Activated T-helper 2 cell treated with anti-CD3 and anti-CD28 coated beads, Interferon-gamma antibody, Interleukin-2, Interleukin-4, amounts not matched to agents 10 μg/mL and 5 μg/mL and 100 μg/mL, durations not matched to agents 14 hours and 24 hours and 36 hours (primary cell): ENCODE measurements at regions not wholly inside any gene's neighbourhood (a gene's known extent, or its start where the extent isn't known, plus 50 kb on each side); places are given as distances from the start of the nearest gene placed in this dataset.

Experiments used
- DNase-seq: peaks from one replicate; pipeline ENCODE4 v3.0.0; 2021; ENCODE audit warnings: low spot score
- H3K27ac Mint-ChIP-seq: one replicate; pipeline ENCODE4 v1.8.0; 2021; ENCODE audit warnings: mixed read lengths
- H3K27me3 Mint-ChIP-seq: one replicate; pipeline ENCODE4 v1.8.0; 2021; ENCODE audit warnings: low read depth, mixed read lengths
- H3K36me3 Mint-ChIP-seq: one replicate; pipeline ENCODE4 v1.8.0; 2021; ENCODE audit warnings: low read depth, mixed read lengths
- H3K4me1 Mint-ChIP-seq: one replicate; pipeline ENCODE4 v1.8.0; 2021; ENCODE audit warnings: low read depth, mixed read lengths
- H3K4me3 Mint-ChIP-seq: one replicate; pipeline ENCODE4 v1.8.0; 2021; ENCODE audit warnings: low read depth, mild to moderate bottlenecking, moderate library complexity, mixed read lengths
- H3K9me3 Mint-ChIP-seq: one replicate; pipeline ENCODE4 v1.8.0; 2021; ENCODE audit warnings: mixed read lengths
- intact Hi-C: fragments of 100-400 bp; cut with micrococcal nuclease; formaldehyde crosslinking; loops from one replicate; pipeline ENCODE4 v1.15.1; 2023

DNA sequence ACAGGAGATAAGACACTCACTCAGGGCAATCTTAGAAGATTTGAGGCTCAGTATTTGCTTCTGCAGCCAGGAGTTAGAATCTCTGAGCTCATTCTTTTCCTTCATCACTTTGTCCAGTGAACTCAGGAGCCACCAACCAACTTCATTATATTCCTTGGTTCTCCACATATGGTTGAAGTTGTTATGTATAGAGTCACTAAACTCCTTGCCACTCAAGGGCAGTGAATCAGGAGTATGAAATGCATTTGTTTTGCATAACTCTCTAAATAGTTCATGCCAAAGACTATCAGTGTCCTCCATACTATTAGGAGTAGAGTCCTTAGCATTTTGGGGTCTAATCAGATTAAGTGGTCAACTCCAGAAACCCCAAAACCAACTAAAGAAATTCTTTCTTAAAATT, 150.6 kb downstream of the CCDC59 start:
- H3K36me3 Mint-ChIP-seq: no peaks in the 10 kb centered on the region
- intact Hi-C loops: no loop called here
- H3K4me1 Mint-ChIP-seq: no peaks in the 10 kb centered on the region
- no peak overlapping the region for H3K27ac Mint-ChIP-seq
- no peaks in the 10 kb centered on the region for H3K27me3 Mint-ChIP-seq
- H3K4me3 Mint-ChIP-seq: no peak overlapping the region
- DNase-seq: no peak
- H3K9me3 Mint-ChIP-seq: peaks cover 4% of the 10 kb centered on the region

- Mint-ChIP-seq H3K4me3 (no peak overlapping the region), H3K4me1 (no peaks in the 10 kb centered on the region)
- DNase-seq: no peak
These were observed 155.1 kb downstream of the CCDC59 start for GRCh38 chr12:82203086-82203485.

GRCh38 chr12:82187595-82187994, 170.6 kb downstream of the CCDC59 start:
- H3K4me3 Mint-ChIP-seq: no peak overlapping the region
- H3K27me3 Mint-ChIP-seq: no peaks in the 10 kb centered on the region
- no peak overlapping the region for H3K27ac Mint-ChIP-seq
- H3K9me3 Mint-ChIP-seq: no peaks in the 10 kb centered on the region
- no peak for DNase-seq
- H3K4me1 Mint-ChIP-seq: no peaks in the 10 kb centered on the region
- intact Hi-C loops: no loop called here
- no peaks in the 10 kb centered on the region for H3K36me3 Mint-ChIP-seq

More at GRCh38 chr12:82203086-82203485, 155.1 kb downstream of the CCDC59 start:
- intact Hi-C loops: no loop called here
- Mint-ChIP-seq H3K27ac (no peak overlapping the region), H3K27me3 (no peaks in the 10 kb centered on the region), H3K9me3 (no peaks in the 10 kb centered on the region), H3K36me3 (no peaks in the 10 kb centered on the region)

- Mint-ChIP-seq H3K4me3 (no peak overlapping the region), H3K27ac (no peak overlapping the region), H3K4me1 (no peaks in the 10 kb centered on the region), H3K9me3 (no peaks in the 10 kb centered on the region), H3K36me3 (no peaks in the 10 kb centered on the region), H3K27me3 (no peaks in the 10 kb centered on the region)
- intact Hi-C loops: no loop called here
- no peak for DNase-seq
These were observed 171.2 kb downstream of the CCDC59 start for GRCh38 chr12:82187011-82187410.

- no peaks in the 10 kb centered on the region for H3K9me3 Mint-ChIP-seq
- no peak for DNase-seq
- no peak overlapping the region for H3K4me3 Mint-ChIP-seq
- no peak overlapping the region for H3K27ac Mint-ChIP-seq
- intact Hi-C loops: no loop called here
- H3K36me3 Mint-ChIP-seq: no peaks in the 10 kb centered on the region
- H3K4me1 Mint-ChIP-seq: no peaks in the 10 kb centered on the region
- H3K27me3 Mint-ChIP-seq: no peaks in the 10 kb centered on the region
These were observed 171.9 kb downstream of the CCDC59 start for GRCh38 chr12:82186282-82186681.

DNA sequence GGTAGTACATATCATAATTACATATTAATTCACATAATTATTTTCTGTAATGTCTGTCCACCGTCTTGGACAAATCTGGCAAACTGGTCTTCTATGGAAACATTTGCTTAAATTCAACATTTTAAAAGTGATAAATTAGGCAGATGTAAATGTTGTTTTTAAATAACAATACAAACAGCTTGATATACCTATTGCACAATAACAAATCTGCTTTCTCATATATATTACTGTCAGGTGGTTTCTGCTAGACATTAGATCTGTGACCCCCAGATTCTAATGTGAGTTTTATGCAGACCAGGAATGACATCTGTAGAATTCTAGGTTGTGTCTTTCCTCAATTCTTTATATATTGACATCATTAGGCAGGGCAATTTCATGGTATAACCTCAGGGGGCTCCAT, 173.3 kb downstream of the CCDC59 start:
- no peaks in the 10 kb centered on the region for H3K9me3 Mint-ChIP-seq

DNA sequence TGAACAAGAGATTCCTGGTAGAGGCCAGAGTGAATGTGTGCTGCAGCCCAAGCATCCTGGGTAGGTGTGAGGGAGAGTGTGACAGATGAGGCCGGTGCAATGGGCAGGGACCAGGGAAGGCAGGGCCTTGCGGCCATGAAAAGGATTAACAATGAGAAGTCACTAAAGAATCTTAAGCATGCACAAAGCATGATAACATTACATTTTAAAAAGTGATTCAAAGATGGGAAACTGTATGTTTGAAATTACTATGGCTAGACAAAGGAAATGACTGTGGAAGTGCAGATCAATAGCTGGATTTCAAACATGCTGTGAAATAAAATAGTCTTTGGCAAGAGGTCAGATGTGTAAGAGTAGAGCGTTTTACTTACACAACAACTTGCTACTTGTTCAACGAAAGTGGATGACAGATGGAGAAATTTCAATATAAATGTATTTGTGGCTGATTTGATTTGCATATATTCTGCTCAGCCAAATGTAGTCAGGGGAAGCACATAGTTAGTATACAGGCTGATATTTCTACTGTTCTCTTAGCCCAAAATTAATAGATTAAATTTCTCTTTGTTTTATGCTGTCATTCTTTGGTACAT, 175.5 kb downstream of the CCDC59 start:
- no peak for DNase-seq
- H3K4me3 Mint-ChIP-seq: no peak overlapping the region
- H3K36me3 Mint-ChIP-seq: no peaks in the 10 kb centered on the region
- no peaks in the 10 kb centered on the region for H3K27me3 Mint-ChIP-seq
- intact Hi-C loops: no loop called here
- no peaks in the 10 kb centered on the region for H3K9me3 Mint-ChIP-seq
- no peaks in the 10 kb centered on the region for H3K4me1 Mint-ChIP-seq
- H3K27ac Mint-ChIP-seq: no peak overlapping the region

More for the DNA sequence above, 173.3 kb downstream of the CCDC59 start:
- intact Hi-C loops: no loop called here
- DNase-seq: no peak
- H3K4me3 Mint-ChIP-seq: no peak overlapping the region
- no peaks in the 10 kb centered on the region for H3K4me1 Mint-ChIP-seq
- no peaks in the 10 kb centered on the region for H3K27me3 Mint-ChIP-seq
- H3K36me3 Mint-ChIP-seq: no peaks in the 10 kb centered on the region
- no peak overlapping the region for H3K27ac Mint-ChIP-seq

DNA sequence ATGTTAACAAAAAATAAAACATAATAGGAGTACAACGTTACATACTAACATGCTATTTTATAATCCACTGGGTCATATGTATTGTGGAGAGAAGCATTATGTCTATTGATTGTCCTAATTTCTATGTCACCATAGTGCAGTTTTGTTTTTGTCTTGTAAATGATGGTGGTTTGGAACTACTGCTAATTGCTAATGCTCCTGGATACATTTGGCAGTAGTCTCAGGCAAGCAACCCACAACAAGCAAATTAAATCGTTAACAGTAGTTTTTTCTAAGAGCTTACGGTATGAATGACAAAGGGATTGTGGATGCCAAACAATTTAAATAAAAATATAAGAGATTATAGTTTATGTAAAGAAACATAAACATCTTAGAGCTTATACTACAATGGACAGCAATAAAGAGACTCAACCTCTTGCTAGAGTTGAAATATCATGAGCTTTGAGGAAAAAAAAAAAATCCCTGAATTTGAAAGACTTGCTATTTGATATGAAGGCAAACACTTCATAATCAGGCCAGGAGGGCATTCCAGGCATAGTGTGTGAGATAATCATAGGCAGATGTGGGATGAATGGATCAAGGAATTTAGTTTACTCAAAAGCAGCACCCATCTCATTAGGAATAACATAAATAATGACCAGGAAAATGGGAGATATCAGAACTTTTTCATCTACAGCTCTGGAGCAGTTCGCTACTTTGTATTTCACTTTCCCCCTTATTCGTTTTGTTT, 181.3 kb downstream of the CCDC59 start:
- H3K4me3 Mint-ChIP-seq: no peak overlapping the region
- no peaks in the 10 kb centered on the region for H3K36me3 Mint-ChIP-seq
- no peaks in the 10 kb centered on the region for H3K9me3 Mint-ChIP-seq
- intact Hi-C loops: no loop called here
- H3K27ac Mint-ChIP-seq: no peak overlapping the region
- no peak for DNase-seq
- H3K4me1 Mint-ChIP-seq: no peaks in the 10 kb centered on the region
- H3K27me3 Mint-ChIP-seq: no peaks in the 10 kb centered on the region

DNA sequence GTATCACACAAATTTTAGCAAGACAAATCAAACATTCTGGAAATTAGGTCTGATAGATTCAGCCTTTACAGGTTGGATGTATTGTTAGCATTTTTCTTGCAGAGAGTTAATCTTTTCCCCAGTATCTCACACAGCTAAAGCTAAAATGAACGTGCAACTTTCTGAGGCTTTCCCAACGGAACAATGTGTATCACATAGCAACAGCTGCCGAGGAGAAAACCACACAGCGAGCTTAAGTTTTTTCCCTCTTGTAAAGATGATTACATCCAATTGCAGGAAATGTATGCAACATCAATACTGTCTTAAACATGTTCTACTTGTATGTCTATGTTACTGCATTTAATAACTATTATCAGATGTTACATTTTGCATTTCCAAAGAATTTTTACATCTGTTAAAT, 182.2 kb downstream of the CCDC59 start:
- Mint-ChIP-seq H3K27ac (no peak overlapping the region), H3K4me1 (no peaks in the 10 kb centered on the region), H3K36me3 (no peaks in the 10 kb centered on the region), H3K4me3 (no peak overlapping the region), H3K27me3 (no peaks in the 10 kb centered on the region), H3K9me3 (no peaks in the 10 kb centered on the region)
- intact Hi-C loops: no loop called here
- no peak for DNase-seq

DNA sequence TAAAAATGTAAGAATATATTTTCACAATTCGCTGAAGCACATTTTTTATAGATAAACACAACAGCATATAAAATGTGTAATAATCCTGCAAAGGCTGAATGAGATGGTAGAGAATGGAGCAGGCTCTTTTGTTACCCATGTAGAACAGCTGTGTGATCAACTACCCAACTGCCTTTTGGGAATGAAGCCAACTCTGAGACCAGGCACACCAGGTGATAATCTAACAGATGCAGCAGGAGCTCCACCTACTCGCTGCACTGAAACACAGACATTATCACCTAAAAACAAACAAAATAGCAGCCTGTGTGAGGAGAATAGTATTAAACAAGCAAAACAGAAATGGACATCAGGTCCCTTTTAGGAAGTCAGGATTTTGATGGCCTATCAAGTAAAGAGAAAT, 183.3 kb downstream of the CCDC59 start:
- H3K4me3 Mint-ChIP-seq: no peak overlapping the region
- no peaks in the 10 kb centered on the region for H3K4me1 Mint-ChIP-seq
- intact Hi-C loops: no loop called here
- no peak for DNase-seq
- H3K9me3 Mint-ChIP-seq: no peaks in the 10 kb centered on the region
- H3K36me3 Mint-ChIP-seq: no peaks in the 10 kb centered on the region
- no peaks in the 10 kb centered on the region for H3K27me3 Mint-ChIP-seq
- no peak overlapping the region for H3K27ac Mint-ChIP-seq

DNA sequence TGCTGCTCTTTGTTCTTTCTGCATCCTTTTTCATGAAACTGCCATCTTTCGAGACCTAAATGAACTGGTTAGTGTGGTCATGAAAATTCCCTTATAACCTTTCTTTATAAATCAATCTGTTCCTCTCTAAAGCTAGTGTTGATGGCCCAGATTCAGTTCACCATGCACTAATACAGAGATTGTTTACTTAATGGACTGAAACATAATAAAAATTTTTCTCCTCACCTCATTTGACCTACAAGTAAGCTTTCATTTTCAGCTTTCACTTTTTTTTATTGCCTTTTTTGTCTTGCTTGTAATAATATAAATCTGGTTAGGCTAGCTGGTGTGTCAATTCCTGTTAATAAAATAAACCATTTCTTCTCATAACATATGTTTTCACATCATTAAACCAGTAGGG, 183.8 kb downstream of the CCDC59 start:
- no peaks in the 10 kb centered on the region for H3K36me3 Mint-ChIP-seq
- no peaks in the 10 kb centered on the region for H3K4me1 Mint-ChIP-seq
- no peak overlapping the region for H3K27ac Mint-ChIP-seq
- no peak overlapping the region for H3K4me3 Mint-ChIP-seq
- no peaks in the 10 kb centered on the region for H3K27me3 Mint-ChIP-seq
- intact Hi-C loops: no loop called here
- no peaks in the 10 kb centered on the region for H3K9me3 Mint-ChIP-seq
- DNase-seq: no peak

- DNase-seq: no peak
- Mint-ChIP-seq H3K9me3 (no peaks in the 10 kb centered on the region), H3K27ac (no peak overlapping the region), H3K27me3 (no peaks in the 10 kb centered on the region), H3K36me3 (no peaks in the 10 kb centered on the region), H3K4me3 (no peak overlapping the region), H3K4me1 (no peaks in the 10 kb centered on the region)
- intact Hi-C loops: no loop called here
These were observed 209.1 kb downstream of the CCDC59 start for GRCh38 chr12:82149045-82149444.

DNA sequence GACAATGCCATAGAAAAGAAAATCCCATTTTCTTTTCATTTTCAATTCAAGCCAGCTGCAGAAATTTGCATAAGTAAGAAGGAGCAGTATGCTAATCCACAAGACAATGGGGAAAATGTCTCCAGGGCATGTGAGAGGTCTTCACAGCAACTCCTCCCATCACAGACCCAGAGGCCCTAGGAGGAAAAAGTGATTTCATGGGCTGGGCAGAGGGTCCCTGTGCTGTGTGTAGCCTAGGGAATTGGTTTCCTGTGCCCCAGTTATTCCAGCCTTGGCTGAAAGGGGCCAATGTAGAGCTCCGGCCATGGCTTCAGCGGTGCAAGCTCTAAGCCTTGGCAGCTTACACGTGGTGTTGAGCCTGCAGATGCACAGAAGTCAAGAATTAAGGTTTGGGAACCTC, 211.4 kb downstream of the CCDC59 start:
- intact Hi-C loops: no loop called here
- H3K27me3 Mint-ChIP-seq: no peaks in the 10 kb centered on the region
- H3K4me1 Mint-ChIP-seq: no peaks in the 10 kb centered on the region
- no peak overlapping the region for H3K4me3 Mint-ChIP-seq
- DNase-seq: no peak
- H3K36me3 Mint-ChIP-seq: no peaks in the 10 kb centered on the region
- H3K9me3 Mint-ChIP-seq: no peaks in the 10 kb centered on the region
- H3K27ac Mint-ChIP-seq: no peak overlapping the region
